Activated CD4-positive, CD25-positive, alpha-beta regulatory T cell (primary cell): ENCODE measurements at regions not wholly inside any gene's neighbourhood (a gene's known extent, or its start where the extent isn't known, plus 50 kb on each side); places are given as distances from the start of the nearest gene placed in this dataset.

Experiments
- DNase-seq, 4 experiments: peaks; one replicate each; lab custom pipeline; 2025; lab: John Stamatoyannopoulos, UW

DNA sequence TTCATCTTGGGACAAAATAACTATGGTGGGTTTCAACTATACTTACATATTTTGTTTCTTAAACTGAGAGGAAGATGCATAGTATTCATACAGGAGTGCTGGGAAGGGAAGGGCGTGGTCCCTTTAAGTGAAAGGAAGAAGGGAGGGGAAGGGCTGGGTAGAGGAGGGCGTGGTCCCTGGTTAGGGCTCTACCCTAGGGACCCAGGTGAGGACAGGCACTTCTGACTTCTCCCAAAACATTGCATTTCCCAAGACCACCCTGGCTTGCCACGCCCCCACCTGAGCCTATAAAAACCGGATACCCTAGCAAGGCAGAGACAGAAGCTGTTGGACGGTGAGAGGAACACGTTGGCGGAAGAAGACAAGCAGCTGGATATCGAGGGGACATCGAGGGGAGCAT is 157.6 kb upstream of the PLXNA4 start:
- DNase-seq = no peak

DNA sequence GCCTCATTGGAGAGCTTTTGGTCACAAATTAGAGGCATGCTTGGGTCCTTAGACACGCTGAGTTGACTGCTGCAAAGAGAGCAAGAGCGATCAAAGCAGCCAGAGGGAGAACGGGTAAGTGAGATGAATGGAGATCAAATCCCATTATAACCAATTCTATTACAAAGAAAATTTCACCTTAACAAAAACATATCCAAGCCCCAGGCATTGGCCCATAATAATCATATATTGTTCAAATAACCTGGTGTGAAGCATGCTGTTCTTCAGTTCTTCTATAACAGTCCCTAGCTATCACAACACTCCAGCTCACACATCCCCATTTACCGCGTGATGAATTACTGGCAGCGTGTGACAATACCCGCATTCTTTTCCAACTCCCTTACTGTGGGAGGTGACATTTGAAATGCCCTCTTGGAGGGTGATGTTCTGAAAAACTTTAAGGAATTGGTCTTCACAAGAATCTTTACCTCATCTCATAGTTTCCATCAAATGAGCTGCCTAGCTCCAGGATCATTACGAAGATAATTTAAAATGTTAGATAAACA is 156.1 kb upstream of the PLXNA4 start:
- no peak for DNase-seq

DNA sequence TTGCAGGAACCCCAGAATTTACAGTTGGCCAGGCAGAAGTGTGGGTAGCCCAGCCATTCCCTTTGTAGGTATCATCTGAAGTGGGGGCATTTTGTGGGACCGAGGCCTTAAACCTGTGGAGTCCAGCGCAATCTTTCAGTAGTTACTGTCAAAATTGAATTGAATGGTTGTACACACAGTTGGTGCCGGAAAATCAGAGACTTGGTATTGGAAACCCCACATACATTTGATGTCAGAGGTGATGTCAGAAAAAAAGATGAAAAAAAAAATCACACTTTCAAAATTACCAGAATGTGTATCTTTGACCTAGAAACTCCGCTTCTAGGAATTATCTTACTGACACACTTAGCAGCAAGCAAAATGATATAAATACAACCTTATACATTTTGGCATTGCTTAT is 153.8 kb upstream of the PLXNA4 start:
- no peak for DNase-seq

GRCh38 chr7:132723506-132724081 is 147.3 kb upstream of the PLXNA4 start:
- no peak for DNase-seq

DNA sequence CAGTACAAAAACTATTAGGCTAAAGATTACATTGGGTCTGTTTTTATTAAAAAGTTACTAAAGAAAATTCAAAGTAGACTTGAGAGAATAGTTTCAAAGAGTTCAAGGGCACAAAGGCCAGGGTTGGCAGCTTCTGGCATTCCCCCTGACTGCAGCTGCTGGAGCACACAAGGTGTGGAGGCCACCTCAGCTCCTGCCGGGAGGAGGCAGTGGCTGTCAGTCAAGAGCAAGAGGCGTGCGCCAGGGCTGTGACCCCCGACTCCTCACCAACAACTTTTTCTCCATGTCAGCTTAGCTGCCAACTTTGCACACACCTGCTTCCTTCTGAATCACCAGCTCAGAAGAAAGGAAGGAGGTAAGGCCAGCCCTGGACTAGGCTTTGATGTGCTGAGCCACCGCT is 144.6 kb upstream of the PLXNA4 start:
- no peak for DNase-seq

DNA sequence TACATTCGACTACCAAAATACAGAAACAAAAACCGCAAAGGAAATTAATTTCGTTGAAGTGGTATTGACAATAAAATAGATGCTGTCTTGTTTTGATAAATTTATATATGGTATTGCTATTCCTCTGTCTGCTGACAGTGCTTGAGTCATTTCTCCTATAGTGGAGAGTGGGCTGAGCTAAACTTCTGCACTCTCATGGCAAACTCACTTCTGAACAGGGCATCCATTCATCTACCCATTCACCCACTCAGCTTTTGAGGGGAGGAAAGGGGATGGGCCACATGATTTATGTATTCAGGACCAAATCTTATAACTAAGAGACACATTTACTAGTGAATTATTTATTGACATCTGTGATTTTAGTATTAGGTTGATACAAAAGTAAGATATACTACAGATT is 137.6 kb upstream of the PLXNA4 start:
- DNase-seq = no peak

- peak in 1 of 4 experiments; percentile 7 for DNase-seq
Measured at GRCh38 chr7:132709971-132710567, 133.8 kb upstream of the PLXNA4 start.

DNA sequence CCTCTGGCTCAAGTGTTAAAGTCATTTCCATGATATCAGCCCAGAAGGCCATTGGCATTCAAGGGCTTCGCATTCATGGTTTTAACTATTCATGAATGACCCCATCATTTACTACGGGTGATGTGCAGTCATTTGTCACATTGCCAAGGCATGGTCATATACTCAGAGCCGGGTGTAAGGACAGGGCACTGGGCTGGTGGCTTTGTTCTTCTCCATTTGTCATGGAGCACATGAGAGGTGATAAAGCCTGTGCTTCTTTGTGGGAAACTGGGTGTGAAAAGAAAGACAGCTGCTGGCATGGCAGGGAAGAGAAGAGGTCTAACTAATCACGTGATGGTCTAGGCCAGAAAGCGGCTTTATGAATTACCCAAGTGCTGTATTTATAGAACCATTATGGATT is 132.2 kb upstream of the PLXNA4 start:
- no peak for DNase-seq

GRCh38 chr7:132705146-132705545 is 128.9 kb upstream of the PLXNA4 start:
- DNase-seq = no peak

DNA sequence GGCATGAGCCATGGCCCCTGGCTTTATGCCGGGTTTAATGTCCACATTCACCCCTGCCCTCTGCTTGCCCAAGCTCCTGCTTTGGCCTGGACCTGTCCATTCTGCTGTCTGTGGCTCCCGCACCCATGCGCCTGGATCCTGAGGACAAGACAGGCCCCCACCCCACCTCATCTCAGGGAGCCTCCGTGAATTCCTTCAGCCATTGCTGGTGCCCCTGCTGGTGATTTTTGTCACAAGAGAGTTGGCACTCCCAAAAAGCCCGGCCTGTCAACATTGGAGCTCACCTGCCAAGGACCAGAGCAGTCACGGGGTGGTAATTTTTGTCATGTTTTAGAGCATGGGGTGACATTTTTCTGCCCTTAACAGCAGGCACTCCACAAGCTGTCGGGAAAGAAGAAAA is 127.5 kb upstream of the PLXNA4 start:
- DNase-seq = no peak

DNA sequence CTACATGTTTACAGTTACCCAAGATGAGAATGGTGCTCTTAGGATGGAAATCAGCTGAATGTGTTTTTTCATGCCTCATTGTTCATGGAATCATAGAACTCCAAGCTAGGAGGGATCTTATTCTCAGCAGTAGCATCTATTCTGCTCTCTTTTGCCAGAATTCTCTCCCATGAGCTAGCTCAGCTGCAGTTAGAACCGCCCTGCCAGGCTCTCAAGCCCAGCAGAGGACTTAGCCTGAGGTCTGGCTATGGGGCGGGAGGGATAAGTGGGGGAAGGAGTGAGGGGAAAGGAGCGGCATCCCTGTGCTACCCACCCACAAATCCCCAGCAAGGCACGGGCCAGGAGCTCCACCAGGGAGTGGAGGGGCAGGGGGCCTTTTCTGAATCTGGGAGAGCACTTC is 120.7 kb upstream of the PLXNA4 start:
- DNase-seq = no peak

- no peak for DNase-seq
Measured at GRCh38 chr7:132696332-132696731, 120.1 kb upstream of the PLXNA4 start.

DNA sequence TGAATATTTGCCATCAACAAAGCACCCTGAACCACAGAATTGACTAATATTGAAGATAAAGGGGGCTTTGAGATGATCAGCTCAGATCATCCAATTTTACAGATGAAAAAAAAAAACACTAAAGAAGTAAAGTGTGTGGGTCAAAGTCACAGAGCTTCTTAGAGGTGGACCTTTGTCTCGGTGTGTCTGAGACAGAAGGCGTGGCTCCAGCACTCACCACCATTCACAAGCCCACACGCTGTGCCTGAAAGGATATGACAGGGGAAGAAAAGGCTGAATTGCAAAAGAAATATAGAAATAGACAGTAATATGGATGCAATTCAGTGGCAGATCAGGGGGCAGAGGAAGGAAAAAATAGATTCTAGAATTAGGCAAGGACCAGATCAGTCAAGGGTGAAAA is 114.9 kb upstream of the PLXNA4 start:
- no peak for DNase-seq

- no peak for DNase-seq
Measured at GRCh38 chr7:132690174-132690573, 113.9 kb upstream of the PLXNA4 start.

- DNase-seq = no peak
Measured at GRCh38 chr7:132687981-132688383, 111.7 kb upstream of the PLXNA4 start.

GRCh38 chr7:132687016-132687415 is 110.7 kb upstream of the PLXNA4 start:
- no peak for DNase-seq

DNA sequence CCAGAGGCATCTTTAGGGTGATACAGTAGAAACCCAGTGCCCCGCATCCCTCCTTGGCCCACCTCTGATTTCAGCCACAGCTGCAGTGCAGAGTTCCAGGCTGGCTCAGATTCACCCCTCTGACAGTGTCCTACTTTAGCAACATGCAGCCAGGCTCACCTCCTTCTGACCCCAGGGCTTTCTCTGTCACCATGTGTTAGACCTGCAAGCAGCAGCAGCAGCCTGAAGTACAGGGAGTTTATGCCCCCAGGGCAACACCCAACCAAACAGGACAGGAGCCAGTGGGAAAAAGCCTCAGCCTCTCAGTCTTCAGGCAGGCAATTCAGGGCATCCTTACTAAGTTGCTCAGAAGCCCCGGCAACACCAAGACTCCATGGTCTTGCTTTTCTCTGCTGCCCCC is 109.0 kb upstream of the PLXNA4 start:
- DNase-seq = no peak

- no peak for DNase-seq
Measured at GRCh38 chr7:132683896-132684690, 107.8 kb upstream of the PLXNA4 start.

DNA sequence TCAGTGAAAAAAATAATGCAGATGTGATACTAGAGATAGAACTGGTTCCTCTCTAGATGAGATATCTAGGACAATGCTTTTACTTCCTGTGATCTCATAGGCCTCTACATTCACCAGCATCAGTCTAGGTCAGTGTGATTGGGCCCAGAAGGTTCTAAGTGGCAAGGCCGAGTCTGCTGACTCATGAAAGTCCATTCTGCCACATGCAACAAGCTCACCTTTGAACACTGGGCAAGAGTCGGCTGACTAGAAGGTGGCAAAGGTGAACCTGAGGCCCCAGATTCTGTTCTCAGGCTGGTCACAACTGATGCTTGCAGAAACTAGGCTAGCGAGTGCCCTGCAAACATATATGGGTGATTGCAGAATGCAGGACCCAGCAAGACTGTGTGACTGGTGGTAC is 105.7 kb upstream of the PLXNA4 start:
- DNase-seq = no peak

GRCh38 chr7:132680590-132680989 is 104.3 kb upstream of the PLXNA4 start:
- DNase-seq = no peak

DNA sequence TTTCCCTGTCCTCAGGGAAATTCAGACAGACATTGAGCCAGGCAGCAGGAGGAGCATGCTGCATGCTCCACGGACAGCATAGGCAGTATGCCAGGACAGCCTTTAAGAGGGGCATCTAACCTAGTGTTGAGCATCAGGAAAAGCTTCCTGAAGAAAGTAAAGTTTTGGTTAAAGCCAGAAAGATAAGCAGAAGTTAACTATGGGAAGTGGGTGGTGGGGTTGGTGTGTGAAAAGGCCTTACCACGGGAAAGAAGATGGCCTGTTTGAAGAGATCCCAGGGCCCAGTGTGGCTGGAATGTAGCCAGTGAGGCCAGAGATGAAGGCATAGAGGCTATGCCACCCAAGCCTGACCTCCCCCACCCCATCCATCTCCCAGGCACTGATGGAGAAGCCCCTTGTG is 102.4 kb upstream of the PLXNA4 start:
- no peak for DNase-seq

DNA sequence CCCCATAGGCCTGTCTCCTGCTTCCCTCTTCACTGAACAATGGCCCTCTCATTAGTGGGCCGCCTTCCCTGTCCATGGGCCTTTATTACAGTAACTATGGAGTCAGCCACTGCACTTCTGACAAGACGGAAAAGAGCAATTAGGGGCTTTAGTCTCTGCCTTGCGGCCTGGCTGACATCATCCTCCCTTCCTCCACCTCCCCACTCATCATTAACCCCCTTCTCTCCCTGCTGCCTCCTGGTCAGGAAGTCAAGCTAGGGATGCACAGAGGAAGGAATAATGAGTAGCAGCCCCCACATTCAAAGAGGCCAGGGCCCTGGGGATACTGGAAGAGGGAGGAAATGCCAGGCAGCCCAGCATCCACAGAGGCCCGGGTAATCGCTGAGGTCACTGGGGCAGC is 101.6 kb upstream of the PLXNA4 start:
- DNase-seq = no peak
